HG03066 (cell line): ENCODE measurements at regions not wholly inside any gene's neighbourhood (a gene's known extent, or its start where the extent isn't known, plus 50 kb on each side); places are given as distances from the start of the nearest gene placed in this dataset.
A peak's percentile ranks its signal among the peaks of the same experiment; 100 is the strongest.
"Not testable (repeated sequence)": the region's sequence is repeated elsewhere in the genome, so short reads cannot be mapped to it uniquely, and the experiment has no call there.

Experiments used
- ATAC-seq: cut with Tn5 transposase; IDR thresholded peaks from one replicate; pipeline ENCODE4 v1.9.1; 2021; ENCODE audit warnings: low read depth; ENCODE audit not compliant: unreplicated experiment

DNA sequence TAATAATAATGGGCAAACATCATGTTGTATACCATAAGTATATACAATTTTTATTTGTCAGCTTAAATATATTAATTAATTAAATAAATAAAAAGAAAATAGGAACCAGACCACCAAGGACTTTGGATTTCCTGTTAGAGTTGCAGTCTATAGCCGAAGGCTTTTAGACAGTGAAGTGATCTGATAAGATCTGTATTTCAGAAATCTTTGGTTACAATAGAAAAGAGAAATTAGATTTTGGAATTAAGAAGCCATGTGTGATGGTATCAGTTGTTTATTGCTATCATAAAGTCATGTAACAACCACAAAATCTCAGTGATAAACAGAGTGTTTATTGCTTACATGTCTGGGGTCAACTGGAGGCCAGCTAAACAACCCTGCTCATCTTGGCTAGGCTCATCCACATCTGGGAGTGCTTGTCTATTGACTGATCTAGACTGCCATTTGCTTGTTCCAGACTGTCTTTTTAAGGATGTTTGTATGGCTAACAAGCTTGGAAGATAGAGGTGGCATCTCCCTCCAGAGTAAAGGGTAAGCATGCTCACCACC is 142.1 kb upstream of the USP9X start:
- no peak for ATAC-seq

DNA sequence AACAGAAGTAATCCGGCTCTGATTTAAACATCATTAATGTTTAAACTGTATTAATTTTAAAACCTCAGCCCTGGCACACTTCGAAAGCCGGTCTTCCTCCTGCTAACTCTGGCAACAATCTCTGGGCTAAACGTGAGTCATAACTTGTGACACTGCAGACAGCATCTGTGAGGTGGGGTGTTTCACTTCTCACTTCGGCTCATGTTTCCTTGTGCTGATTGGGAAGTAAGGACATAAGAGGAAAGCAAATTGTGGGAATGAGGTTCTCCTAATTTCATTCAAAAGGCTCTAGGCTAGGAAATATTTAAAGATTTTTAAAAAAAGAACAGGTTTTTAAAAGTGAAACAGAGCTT is 139.9 kb upstream of the USP9X start:
- peak; percentile 58 for ATAC-seq

GRCh38 chrX:40947276-40947675 is 138.0 kb upstream of the USP9X start:
- ATAC-seq, result no peak

DNA sequence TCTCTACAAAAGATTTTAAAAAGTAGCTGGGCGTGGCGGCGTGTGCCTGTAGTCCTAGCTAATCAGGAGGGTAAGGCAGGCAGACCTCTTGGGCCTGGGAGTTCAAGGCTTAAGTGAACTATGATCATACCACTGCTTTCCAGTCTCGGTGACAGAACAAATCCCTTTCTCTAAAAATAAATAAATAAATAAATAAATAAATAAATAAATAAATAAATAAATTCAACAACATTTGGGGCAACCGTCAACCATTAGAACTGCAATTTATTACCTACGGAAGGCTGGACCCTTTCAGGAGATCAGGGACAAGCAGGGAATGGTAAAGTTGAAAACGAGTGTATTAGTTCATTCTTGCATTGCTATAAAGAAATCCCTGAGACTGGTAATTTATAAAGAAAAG is 136.2 kb upstream of the USP9X start:
- ATAC-seq, result no peak

DNA sequence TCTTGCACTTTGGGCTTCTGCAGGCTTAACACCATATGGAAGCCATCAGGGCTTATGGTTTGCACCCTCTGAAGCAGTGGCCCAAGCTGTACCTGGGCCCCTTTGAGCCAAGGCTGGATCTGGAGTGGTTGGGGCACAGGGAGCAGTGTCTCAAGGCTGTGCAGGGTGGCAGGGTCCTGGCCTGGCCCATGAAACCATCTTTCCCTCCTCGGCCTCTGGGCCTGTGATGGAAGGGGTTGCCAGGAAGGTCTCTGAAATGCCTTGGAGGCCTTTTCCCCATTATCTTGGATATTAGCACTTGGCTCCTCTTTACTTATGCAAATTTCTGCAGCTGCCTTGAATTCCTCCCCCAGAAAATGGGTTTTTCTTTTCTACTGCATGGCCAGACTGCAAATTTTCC is 134.7 kb upstream of the USP9X start:
- no peak for ATAC-seq

GRCh38 chrX:40951407-40951806 is 133.8 kb upstream of the USP9X start:
- ATAC-seq, result not testable (repeated sequence)

GRCh38 chrX:40952855-40953254 is 132.4 kb upstream of the USP9X start:
- ATAC-seq, result no peak

DNA sequence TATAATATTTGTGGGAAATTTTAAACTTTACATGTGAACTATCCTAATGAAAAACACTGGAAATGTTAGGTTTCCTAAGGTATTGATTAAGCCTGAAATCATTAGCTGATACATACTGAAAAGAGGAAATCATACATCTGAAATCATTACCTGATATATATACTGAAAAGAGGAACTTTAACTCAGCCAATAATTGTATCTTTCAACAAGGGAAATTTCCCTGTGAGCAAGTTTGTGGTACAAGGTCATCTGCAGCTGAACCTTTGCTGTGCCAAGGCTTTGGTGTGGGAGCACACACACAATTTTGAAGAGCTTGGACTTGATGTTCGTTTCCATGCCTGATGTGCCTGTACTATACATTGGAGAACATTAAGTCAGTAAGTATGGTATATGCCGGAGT is 131.9 kb upstream of the USP9X start:
- no peak for ATAC-seq

DNA sequence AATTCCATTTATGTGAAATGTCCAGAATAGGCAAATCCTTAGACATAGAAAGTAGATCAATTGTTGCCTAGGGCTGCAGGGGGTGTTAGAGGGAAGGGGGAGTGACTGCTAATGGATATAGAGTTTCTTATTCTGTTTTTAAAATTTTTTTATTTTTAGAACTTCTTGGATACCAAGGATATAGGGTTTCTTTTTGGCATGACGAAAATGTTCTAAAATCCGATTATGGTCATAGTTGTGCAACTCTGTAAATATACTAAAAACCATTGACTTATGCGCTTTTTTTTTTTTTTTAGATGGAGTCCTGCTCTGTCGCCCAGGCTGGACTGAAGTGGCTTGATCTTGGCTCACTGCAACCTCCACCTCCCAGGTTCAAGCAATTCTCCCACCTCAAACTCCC is 125.2 kb upstream of the USP9X start:
- no peak for ATAC-seq

- no peak for ATAC-seq
Observed at GRCh38 chrX:40962793-40963407, 122.3 kb upstream of the USP9X start.

DNA sequence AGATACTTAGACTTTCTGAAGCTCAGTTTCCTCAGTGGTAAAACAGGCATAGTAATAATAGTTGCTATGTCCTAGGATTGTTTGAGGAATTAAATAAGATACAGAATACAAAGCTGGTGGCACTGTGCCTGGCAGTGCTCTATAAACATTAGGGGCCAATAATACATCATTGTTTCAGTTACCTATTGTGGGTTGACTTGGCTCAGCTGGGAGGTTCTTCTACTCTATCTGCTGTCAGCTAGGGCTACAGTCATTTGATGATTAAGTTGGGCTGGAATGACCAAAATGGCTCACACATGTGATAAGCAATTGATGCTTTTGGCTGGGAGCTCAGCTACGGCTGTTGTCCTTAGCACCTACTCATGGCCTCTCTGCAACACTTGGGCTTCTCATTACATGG is 121.2 kb upstream of the USP9X start:
- no peak for ATAC-seq

GRCh38 chrX:40964633-40965586 is 120.3 kb upstream of the USP9X start:
- ATAC-seq, result no peak

GRCh38 chrX:40966213-40966820 is 118.9 kb upstream of the USP9X start:
- no peak for ATAC-seq

DNA sequence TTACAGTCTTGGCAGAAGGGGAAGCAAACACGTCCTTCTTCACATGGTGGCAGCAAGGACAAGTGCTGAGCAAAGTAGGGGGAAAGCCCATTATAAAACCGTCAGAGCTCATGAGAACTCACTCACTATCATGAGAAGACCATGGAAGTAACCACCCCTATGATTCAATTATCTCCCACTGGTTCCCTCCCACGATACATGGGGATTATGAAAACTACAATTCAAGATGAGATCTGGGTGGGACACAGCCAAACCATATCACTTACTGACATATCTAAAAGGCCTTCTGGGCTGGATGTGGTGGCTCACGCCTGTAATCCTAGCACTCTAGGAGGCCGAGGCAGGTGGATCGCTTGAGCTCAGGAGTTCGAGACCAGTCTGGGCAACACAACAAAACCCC is 117.1 kb upstream of the USP9X start:
- no peak for ATAC-seq

GRCh38 chrX:40971736-40972135 is 113.5 kb upstream of the USP9X start:
- ATAC-seq, result no peak

- no peak for ATAC-seq
Observed at GRCh38 chrX:40973619-40974018, 111.6 kb upstream of the USP9X start.

- ATAC-seq, result no peak
Observed at GRCh38 chrX:40975951-40976350, 109.3 kb upstream of the USP9X start.

DNA sequence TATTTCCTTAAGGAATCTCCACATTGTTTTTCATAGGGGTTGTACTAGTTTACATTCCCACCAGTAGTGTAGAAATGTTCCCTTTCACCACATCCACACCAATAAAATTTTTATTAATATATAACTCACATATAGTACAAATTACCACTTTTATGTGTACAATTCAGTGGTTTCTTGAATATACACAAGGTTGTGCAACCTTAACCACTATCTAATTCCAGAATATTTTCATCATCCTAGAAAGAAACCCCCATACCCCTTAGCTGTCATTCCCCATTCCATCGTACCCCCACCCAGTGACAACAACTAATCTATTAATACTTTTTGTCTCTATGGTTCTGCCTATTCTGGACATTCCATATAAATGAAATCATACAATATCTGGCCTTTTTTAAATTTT is 108.3 kb upstream of the USP9X start:
- ATAC-seq, result no peak

GRCh38 chrX:40984962-40985361 is 100.3 kb upstream of the USP9X start:
- no peak for ATAC-seq

- no peak for ATAC-seq
Observed at GRCh38 chrX:40987413-40987812, 97.8 kb upstream of the USP9X start.

GRCh38 chrX:40988100-40988499 is 97.1 kb upstream of the USP9X start:
- ATAC-seq, result no peak
